Choroid plexus epithelial cell (primary cell): ENCODE measurements at regions not wholly inside any gene's neighbourhood (a gene's known extent, or its start where the extent isn't known, plus 50 kb on each side); places are given as distances from the start of the nearest gene placed in this dataset.

Source experiments
- DNase-seq: peaks from one replicate; pipeline ENCODE4 v3.0.0-alpha.2; 2010; ENCODE audit warnings: low read depth
- H3K4me3 ChIP-seq: 2 replicates; pipeline ENCODE4 v1.5.1; 2011; ENCODE audit warnings: low read depth, mild to moderate bottlenecking, control low read depth, low read length, moderate library complexity
- CTCF ChIP-seq: conservative IDR thresholded peaks from 2 replicates; pipeline ENCODE4 v1.5.1; 2011; ENCODE audit warnings: low read depth, mild to moderate bottlenecking, control low read depth, inconsistent platforms, low read length, moderate library complexity

DNA sequence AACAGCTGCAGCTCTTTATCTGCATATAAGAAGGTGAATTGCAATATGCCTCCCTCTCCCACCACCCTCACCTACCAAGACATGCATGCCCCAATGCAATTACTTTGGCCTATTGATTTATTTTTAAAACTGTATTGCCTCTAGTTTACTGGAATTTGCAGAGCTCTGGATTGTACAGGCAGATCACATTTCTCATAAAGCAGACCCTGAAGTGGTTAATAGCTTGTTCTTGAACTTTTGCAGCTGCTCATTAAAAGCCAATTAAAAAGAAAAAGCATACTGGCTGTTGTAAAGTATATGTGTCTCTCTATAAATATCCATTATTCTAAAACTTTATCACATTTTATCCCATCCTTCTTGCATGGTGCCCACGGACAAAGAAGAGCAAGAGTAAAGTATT is 221.5 kb upstream of the TOPAZ1 start:
- no peak overlapping the region for H3K4me3 ChIP-seq
- TF ChIP-seq CTCF: no peak
- no peak for DNase-seq

DNA sequence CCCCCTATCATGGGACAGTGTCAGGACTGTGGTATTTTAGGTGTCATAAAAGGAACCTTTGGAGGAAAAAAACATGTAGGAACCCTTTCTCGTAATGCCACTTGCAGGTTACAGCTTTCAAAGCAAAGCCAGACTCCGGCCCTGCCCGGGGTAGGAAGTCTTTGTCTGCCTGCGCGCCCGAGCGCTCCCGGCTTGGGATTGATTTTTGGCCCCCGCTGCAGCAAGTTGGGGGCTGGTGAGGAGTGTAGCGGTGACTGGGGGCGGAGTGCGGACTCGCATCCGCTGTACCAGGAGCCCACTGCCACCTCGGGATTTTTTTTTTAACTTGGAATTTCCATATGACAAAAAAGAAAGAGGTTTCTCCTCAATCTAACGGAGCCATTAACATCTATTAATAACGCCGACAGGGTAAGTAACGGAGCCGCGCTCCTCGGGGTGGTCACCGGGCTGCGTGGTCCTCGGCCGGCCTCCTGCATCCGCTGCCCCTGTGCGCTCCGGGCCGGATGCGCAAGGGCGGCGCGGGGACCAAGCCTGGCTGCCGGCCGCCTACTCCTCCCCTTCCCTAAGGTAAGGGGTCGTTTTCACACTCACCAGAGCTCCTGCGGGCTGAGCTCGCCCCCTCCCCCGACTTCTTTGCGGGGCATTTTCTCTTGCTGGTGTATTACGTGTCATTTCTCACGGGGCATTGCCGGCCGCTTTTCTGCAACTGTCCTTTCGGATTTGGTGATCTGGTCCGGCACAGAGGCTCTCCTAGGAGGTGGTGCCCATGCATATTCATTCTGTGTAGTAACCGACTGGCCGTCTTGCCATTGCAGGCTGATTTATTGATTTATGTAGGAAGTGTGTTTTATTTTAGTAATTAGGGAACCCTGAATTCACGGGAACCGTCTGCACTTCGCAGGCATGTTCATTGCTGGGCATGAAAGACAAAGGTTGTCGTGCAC is 219.8 kb upstream of the TOPAZ1 start:
- DNase-seq: no peak
- TF ChIP-seq CTCF: no peak
- peak overlapping the region; percentile 53 for H3K4me3 ChIP-seq

DNA sequence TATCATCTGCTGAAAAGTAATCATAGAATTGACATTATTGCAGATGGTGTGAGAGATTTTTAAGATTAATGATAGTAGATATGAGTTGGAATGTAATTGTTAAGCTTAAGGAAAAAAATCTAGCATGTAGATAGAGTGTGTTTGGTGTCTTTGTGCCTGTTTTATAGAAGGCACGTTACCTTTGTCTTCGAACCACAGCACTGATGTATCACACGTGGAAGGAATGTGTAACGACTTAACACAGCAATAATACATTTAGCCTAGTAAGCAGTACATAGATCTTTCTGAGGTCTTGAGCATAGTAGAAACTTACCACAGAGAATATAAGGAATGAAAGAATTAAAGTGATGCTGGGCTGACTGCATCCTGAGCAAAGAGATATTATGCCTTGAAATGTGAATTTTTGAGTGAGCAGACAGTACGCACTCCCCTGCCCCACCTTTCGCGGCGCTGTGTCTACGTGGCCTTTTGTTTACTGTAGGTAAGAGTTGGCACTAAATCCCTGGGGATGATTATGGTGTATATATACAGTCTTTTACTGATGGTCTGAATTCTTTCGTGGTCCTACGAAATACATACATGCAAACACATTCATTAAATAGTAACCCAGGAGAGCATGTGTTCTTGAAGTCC is 217.6 kb upstream of the TOPAZ1 start:
- no peak for DNase-seq
- TF ChIP-seq CTCF: no peak
- no peak overlapping the region for H3K4me3 ChIP-seq

DNA sequence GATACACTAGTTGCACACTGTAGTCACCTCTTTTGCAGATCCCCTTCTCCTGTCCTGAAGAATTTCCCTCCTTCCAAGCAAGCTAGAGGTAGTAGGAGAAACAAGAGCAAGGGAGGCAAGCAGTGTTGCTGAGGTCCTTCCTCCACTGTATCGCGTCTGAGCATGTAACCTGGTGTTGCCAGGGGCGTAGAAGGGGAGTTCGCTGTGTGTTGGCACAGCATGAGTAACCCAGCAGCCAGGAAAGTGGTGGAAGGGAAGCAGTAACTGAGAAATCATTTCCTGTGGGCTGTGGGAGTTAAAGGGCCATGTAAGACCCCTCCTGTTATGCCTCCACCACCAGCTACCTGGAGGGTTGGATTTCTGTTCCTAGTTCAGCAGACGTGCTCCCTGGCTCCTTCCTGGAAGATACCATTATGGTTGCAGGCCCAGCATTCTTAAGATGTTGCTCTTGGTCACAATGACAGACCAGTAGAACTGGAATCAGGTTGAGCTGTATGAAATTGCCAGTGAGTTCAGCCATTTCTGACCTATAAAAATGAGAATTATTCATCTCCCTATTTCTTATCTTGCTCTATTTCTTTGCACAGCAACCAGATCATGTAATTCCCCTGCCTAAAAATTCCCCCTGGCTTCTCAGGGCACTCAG is 215.3 kb upstream of the TOPAZ1 start:
- no peak for TF ChIP-seq CTCF
- no peak overlapping the region for H3K4me3 ChIP-seq
- no peak for DNase-seq

- no peak overlapping the region for H3K4me3 ChIP-seq
- no peak for DNase-seq
- TF ChIP-seq CTCF: no peak
Measured at GRCh38 chr3:44029100-44029499, 212.6 kb upstream of the TOPAZ1 start.

DNA sequence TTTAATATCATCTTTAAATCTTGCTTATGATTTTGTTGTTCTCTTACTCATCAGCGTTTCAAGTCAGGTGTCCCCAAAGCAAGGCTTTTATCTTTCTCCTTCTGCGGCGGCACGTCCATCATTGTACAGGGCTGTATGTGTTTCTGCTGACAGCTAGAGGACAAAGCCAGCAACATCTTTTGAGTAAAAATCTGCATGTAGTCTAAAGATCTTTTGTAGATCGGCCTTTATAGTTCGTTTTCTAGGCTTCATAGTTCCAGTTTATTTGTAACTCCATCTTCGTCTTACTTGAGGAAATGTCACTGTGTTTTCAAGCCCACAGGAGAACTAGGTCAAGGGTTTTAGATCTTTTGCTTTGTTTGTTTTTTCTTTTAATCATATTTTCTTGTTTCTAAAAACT is 211.4 kb upstream of the TOPAZ1 start:
- no peak for DNase-seq
- no peak for TF ChIP-seq CTCF
- H3K4me3 ChIP-seq: no peak overlapping the region
